Fibroblast of peridontal ligament (primary cell): ENCODE measurements at regions not wholly inside any gene's neighbourhood (a gene's known extent, or its start where the extent isn't known, plus 50 kb on each side); places are given as distances from the start of the nearest gene placed in this dataset.
"Not testable (repeated sequence)": the region's sequence is repeated elsewhere in the genome, so short reads cannot be mapped to it uniquely, and the experiment has no call there.

Source experiments
- DNase-seq: peaks from one replicate; pipeline ENCODE4 v3.0.0-alpha.2; 2010; ENCODE audit errors: extremely low read depth

- DNase-seq, result no peak
Measured at GRCh38 chr2:199216253-199216652, 241.5 kb downstream of the SATB2 start.

DNA sequence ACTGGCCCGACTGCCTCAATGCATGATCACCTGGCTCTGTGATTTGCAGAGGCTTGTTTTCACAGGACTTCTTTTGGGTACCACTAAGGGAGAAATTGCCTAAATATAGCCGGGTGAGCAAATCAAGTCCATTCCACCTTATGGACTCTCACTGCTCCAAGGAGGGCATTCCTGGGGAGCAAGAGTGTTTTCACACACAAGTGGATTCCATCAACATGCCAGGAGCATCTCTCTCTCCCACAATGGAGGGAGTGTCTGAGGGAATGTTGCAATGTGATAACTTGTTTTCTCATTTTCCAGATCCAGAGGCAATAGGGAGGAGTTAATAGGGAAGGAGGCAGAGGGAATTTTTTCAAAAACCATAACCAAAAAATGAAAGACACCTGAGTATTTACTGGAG, 250.7 kb downstream of the SATB2 start:
- DNase-seq, result no peak

GRCh38 chr2:199206536-199206935, 251.2 kb downstream of the SATB2 start:
- DNase-seq, result no peak

DNA sequence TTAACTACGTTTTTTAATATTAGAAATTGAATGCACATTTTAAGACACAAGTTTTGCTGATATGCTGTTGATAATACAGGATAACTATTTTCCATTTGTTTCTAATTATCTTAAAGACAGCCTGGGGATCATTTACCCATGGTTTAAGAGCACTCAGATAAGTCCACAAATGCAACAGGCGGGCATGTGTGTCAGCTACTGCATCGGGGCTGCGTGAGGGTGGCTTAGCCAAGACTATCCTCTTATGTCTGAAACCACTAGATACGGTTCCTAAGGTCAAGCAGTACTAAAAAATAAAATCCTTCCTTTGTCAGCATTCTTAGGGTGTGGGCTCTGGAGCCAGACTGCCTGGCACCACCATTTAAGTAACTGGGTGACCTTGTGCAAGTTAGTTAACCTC, 254.8 kb downstream of the SATB2 start:
- no peak for DNase-seq

GRCh38 chr2:199201539-199201938, 256.2 kb downstream of the SATB2 start:
- DNase-seq, result no peak

DNA sequence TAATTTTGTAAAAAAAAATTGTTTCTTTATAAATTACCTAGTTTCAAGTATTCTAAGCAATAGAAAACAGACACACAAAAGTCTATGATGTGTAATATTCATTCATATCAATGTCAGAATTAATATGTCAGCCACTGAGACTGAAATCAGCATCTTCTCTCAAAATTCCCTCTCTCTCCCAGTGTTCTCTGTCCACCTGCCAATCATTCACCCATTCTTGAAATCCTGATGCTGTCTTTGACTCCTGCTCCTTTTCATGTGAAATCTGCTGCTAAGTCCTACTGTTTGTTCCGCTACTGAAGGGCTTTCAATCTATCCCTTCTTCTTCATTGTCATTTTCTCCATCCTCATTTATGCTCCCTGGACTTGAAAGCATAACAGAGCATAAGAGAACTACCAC, 257.9 kb downstream of the SATB2 start:
- DNase-seq, result no peak

- DNase-seq, result peak; percentile 8
Measured at GRCh38 chr2:199197448-199197847, 260.3 kb downstream of the SATB2 start.

DNA sequence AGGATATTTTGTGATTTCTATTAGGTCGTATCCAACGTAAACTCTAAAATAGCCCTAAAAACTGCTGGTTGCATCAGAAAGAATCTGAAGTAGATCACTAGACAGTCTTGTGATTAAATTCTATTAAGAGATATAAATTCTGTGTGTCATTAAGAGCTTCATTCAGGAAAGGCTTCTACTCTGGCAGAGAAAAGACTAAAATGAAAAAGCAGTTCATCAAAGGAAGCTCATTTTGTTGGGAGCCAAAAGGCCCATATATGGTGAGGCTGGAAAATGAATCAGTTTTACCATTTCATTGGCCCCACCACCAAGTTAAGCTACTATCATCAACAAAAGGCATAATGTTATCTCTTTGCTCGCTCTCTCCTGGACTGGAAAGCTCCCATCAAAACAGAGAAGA, 261.1 kb downstream of the SATB2 start:
- no peak for DNase-seq

DNA sequence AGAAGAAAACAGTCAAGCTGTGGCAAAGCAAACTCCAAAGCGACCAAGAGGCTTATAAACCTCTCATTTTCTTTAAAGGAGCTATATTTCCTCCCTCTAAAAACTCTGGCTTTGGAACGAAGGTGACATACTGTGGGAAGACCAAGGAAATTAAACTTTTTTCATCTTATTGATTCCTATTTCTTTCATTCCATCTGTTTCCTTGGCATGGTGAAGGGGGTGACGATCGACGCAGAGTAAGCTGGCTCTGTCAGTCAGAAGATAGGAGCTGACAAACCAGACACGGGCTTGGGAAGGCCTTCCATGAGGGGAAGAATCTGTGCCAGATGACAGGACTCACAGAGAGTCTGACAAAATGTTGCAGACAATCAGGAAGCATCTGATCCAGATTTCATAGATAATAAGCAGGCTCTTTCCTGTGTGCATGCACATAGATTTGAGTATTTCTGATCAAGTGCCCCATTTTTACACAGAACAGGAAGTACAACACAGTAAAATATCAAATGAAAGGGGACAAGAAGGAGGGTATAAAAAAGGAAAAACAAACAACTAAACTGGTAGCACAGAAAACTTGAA, 261.7 kb downstream of the SATB2 start:
- no peak for DNase-seq

DNA sequence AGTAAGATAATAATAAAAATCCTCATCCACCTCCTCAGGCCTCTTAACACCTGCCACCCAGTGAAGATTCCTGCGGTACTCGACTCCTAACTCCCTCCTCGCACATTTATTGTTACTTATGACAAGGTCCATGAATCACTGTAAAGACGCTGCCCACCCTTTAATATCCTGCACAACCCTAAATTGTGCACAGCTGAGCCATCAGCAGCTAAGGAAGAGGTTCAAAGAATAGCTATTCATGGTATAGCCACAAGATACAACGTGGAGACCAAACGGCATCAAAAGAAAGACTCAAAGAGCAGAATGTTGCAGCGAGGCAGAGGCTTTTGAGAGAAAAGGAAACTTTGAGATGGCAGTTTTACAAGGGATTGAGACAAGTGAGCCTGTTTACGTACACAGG, 266.3 kb downstream of the SATB2 start:
- DNase-seq, result no peak

DNA sequence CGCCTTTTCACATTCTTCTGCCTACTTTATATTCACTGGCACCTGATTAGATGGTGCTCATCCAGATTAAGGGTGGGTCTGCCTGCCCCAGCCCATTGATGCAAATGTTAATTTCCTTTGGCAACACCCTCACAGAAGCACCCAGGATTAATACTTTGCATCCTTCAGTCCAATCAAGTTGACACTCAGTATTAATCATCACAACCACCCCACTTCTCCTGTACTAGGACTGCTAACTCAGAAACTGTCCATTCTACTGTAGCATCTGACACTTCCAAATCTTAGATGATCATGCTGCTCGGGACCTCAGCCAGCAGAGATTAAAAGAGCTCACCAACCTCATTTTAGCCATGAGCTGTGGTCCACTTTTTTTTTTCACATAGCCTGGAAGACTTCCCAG, 268.5 kb downstream of the SATB2 start:
- no peak for DNase-seq

- DNase-seq, result no peak
Measured at GRCh38 chr2:199186301-199186751, 271.4 kb downstream of the SATB2 start.

DNA sequence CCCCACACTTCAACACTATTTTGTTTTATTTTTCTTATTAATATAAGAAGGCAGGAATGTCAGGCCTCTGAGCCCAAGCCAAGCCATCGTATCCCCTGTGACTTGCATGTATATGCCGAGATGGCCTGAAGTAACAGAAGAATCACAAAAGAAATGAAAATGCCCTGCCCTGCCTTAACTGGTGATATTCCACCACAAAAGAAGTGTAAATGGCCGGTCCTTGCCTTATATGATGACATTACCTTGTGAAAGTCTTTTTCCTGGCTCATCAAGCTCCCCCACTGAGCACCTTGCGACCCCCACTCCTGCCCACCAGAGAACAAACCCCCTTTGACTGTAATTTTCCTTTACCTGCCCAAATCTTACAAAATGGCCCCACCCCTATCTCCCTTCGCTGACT, 272.6 kb downstream of the SATB2 start:
- not testable (repeated sequence) for DNase-seq

DNA sequence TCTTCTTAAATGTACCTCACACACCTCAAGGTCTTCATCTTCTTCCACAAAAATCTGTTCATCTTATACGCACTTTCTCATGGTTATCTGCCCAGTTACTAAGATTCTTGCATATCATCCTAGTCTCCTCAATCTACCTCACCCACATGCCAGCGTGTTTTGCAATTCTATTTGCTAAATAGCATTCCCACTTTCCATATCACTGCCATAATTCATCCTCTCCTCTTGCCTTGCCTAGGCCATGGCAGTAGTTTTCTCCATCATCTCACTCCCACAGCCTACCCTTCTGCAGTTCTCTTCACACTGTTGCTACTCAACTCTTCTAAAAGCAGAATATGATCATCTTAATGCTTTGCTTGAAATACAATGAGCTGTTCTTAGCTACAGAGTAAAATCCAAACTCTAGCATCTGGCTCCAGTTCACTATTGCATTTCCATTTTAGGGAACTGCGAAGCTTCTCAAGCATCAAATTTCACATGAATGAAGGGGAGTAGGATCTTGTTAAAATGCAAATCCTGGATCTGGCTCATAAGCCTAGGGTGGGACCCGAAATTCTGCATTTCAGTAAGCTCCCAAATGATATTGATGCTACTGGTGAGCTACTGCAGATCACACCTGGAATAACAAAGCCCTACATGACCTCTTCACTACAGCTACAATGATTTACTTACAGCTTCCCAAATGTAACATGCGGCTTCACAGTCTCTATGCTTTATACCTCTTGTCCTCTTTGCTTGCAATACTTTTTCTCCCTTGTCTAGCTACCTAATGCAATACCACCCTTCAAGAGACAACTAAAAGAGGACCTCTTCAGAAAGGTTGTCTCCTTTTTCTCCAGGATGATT, 293.9 kb downstream of the SATB2 start:
- peak; percentile 8 for DNase-seq

DNA sequence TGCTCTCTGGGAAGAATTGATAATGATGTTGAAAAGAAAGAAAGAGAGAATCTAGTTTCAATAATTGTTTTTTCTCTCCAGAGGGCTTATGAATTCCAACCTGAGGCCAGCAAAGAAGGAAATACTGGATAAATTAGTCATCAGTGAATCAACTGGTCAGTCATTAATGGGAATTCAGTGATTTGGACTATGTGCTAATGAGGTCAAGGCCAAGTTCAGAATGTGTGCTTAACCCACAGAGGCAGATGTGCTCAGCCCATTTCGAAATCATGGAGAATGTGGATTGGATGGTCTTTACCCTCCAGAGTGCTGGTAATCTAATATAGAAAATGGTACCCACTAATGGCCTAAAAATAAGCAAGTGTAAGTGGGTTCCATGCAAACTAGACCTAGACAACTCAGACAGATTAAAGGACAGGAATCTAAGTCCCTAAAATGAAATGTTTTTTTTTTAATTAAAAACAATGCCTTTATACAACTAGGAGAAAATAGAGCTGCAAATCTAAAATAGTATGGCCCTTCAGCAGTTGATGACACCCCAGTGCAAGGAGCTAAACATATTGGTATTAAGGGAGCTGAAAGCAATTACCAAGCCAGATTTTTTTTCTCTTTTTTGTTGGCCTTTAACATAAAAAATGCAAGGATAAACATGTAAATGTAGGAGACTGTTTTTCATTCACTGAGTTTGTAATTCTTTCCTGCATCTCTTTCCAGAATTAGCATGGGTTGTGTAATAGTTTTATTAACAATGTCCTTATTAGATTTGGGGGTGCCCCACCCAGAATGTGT, 296.9 kb downstream of the SATB2 start:
- DNase-seq, result peak; percentile 79

DNA sequence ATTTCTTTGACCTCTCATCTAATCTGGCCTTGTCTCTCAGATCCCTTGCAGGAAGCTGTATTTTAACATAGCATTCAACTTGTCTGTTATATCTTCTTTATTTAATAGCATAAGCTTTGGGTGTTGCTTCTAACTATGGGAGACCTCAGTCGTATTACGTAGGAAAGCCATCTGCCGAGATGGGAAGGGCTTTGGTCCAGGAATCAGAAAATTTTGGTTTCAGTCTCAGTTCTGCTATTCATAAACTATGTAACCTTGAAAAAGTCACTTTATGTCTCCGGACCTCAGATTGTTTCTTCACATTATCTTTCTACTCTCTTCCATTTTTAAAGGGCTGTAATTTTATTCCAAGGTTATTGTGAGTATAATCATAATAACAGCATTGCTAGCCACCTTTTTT, 297.7 kb downstream of the SATB2 start:
- peak; percentile 42 for DNase-seq

DNA sequence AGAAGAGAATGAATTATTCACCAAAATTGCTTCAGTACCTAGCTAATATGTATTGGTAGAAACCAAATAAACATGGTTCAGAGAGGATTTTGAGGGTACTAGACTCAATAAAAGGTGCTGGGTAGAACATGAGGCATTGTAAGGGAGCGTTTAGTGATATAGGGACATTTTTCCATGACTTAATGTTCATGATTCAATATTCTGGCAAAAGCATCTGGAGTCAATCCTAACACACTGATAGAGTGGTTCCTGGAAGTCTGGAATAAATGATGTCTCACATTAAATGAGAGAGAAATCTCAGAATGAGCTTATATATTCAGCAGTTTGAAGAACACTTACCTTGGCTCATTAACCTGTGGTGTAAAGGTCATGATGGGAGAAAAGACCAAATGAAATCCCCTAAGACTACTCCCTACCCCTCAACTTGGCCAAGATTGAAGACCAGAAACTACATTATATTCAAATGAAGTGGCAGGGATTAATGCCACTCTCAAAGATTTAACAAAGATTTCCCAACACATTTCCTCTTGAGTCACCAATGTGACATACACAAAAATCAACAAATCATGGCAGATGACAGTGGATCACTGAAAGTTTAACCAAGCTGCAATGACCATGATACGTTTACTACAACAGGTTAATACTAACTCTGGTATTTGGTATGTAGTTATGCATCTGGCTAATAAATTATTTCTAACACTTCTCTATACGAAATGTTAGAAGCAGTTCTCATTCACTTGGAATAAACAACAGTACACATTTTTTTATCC, 309.5 kb downstream of the SATB2 start:
- DNase-seq, result peak; percentile 6

DNA sequence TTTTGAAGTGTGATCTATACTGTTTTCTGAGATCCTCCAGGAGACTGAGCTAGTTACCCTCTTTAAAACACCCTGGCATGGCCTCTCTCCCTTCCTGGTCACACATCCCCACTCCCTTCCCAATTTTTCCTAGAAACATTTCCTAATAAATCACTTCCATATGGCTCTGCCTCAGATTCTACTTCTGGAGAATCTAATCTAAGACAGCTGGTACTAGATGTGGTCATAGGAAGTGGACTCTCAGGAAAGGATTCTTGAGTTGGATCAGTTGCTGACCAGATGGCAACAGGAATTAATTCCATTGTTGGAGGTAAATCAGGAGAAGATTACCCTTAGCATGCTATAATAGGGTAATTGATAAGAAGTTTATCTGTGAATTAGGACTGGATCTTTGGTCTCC, 310.5 kb downstream of the SATB2 start:
- DNase-seq, result peak; percentile 92

DNA sequence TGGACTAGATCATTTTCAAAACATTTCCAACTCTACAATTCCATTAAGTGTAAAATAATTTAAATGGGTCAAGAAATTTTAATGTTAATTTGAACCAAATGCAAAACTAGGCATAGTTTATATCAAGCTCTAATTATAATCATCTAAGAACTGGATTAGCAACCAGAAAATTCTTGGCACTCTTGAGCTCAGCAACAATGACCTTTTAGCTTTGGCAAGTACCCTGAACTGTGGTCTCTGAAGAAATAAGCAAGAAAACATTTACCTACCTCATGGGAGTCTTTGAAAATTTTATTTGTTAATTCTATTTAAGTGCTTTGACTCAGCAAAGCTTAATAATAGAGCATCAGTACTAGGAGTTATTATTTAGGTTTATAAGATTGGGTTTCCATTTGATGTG, 313.2 kb downstream of the SATB2 start:
- DNase-seq, result peak; percentile 68

DNA sequence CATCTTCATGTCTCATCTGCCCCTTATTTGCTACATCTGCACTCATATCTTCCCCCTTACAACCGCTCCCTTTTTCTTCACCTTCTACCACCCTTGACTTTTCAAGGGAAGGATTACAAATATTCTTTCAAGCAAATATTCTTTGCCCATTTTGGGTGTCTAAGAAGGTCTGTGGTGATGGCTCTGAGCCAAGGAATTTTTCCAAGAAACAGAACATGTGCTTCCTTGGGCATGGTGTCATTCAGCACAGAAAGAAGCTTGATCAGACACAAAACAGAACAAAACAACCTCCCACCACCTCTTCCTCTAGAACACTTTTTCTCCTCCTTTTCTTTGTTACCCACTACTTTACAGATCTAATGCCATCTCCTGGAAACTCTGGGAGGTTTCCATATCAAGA, 313.7 kb downstream of the SATB2 start:
- peak; percentile 60 for DNase-seq

- peak; percentile 76 for DNase-seq
Measured at GRCh38 chr2:199136681-199137080, 321.1 kb downstream of the SATB2 start.

- DNase-seq, result peak; percentile 81
Measured at GRCh38 chr2:199136242-199136641, 321.5 kb downstream of the SATB2 start.
